ENCODE measurements at regions not wholly inside any gene's neighbourhood (a gene's known extent, or its start where the extent isn't known, plus 50 kb on each side); places are given as distances from the start of the nearest gene placed in this dataset.

- TF ChIP-seq EZH2 (IDR thresholded peaks at IDR 0.05; ENCODE audit: low read length, missing control alignments) (no peak), CTCF (conservative IDR thresholded peaks at IDR 0.05 in 1 of 2, IDR thresholded peaks at IDR 0.05 in 1 of 2; ENCODE audit: low read depth in 1 of 2, low read length in 2 of 2) (no peak)
These were observed 372.7 kb upstream of the ANO5 start for GRCh38 chr11:21820176-21820575.
